RWPE2 (cell line): ENCODE measurements at regions not wholly inside any gene's neighbourhood (a gene's known extent, or its start where the extent isn't known, plus 50 kb on each side); places are given as distances from the start of the nearest gene placed in this dataset.

ENCODE experiments used
- ATAC-seq: fragments of 200-7000 bp; cut with Tn5 transposase; 3 replicates; pipeline ENCODE4 v1.9.1; 2021; ENCODE audit warnings: low read depth
- DNase-seq: peaks from one replicate; pipeline ENCODE4 v3.0.0-alpha.2; 2020; ENCODE audit warnings: low spot score
- H3K27ac ChIP-seq: fragments of 450-650 bp; 2 replicates; pipeline ENCODE4 v1.5.1; 2017; ENCODE audit warnings: mild to moderate bottlenecking; ENCODE audit not compliant: poor library complexity, severe bottlenecking
- H3K27me3 ChIP-seq: fragments of 250-450 bp; sonication (Bioruptor Pico); 2 replicates; pipeline ENCODE4 v1.5.1; 2021; ENCODE audit warnings: mild to moderate bottlenecking, moderate library complexity; ENCODE audit not compliant: insufficient read depth, poor library complexity, severe bottlenecking
- H3K36me3 ChIP-seq: fragments of 250-450 bp; sonication (Bioruptor Pico); 2 replicates; pipeline ENCODE4 v1.5.1; 2020; ENCODE audit warnings: low read depth, mild to moderate bottlenecking, moderate library complexity
- H3K4me1 ChIP-seq: fragments of 250-450 bp; sonication (Bioruptor Pico); 2 replicates; pipeline ENCODE4 v1.5.1; 2021; ENCODE audit warnings: mild to moderate bottlenecking, moderate library complexity; ENCODE audit not compliant: insufficient read depth, poor library complexity, severe bottlenecking
- H3K4me3 ChIP-seq: fragments of 250-450 bp; sonication (Bioruptor Pico); 2 replicates; pipeline ENCODE4 v1.5.1; 2021; ENCODE audit warnings: mild to moderate bottlenecking, moderate library complexity; ENCODE audit not compliant: severe bottlenecking
- H3K9me3 ChIP-seq: fragments of 250-450 bp; sonication (Bioruptor Pico); 2 replicates; pipeline ENCODE4 v1.5.1; 2021; ENCODE audit warnings: mild to moderate bottlenecking, moderate library complexity; ENCODE audit not compliant: severe bottlenecking
- TF ChIP-seq, protein P1 (sequence below): fragments of 450-650 bp; IDR thresholded peaks from one replicate; pipeline ENCODE4 v1.5.1; 2017; ENCODE audit warnings: mild to moderate bottlenecking, moderate library complexity; ENCODE audit not compliant: poor library complexity, severe bottlenecking

DNA sequence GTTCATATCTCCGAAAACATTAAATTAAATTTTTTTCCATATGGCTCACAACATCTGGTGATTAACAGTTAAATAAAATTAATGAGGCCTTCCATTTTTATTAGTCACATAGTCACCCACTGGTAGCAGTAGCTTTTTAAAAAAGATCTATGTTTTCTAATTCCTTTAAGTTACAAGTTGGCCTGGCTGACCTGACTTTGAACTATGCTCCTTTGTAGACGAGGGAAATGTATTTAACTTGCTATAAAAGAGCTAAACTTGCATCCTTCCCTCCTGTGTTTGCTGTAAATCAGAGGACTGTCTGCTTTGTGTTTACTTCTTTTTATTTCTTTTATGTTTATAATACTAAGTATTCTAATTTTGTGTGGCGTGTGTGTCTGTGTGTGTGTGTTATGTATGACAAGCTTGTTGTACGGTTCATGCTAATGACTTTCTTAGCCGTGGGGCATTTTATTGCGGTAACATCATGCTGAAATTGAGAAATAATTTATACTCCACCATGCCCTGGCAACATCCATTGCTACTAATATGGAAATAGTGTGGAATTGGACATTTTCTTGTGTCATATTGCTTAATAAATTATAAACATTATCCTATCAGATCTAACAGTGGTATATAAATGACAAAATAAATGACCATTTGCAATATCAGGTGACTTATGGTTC is 241.7 kb downstream of the SNCA start:
- H3K4me1 ChIP-seq = no peaks in the 10 kb centered on the region
- H3K27ac ChIP-seq = no peak overlapping the region
- no peaks in the 10 kb centered on the region for H3K9me3 ChIP-seq
- TF ChIP-seq, protein P1, sequence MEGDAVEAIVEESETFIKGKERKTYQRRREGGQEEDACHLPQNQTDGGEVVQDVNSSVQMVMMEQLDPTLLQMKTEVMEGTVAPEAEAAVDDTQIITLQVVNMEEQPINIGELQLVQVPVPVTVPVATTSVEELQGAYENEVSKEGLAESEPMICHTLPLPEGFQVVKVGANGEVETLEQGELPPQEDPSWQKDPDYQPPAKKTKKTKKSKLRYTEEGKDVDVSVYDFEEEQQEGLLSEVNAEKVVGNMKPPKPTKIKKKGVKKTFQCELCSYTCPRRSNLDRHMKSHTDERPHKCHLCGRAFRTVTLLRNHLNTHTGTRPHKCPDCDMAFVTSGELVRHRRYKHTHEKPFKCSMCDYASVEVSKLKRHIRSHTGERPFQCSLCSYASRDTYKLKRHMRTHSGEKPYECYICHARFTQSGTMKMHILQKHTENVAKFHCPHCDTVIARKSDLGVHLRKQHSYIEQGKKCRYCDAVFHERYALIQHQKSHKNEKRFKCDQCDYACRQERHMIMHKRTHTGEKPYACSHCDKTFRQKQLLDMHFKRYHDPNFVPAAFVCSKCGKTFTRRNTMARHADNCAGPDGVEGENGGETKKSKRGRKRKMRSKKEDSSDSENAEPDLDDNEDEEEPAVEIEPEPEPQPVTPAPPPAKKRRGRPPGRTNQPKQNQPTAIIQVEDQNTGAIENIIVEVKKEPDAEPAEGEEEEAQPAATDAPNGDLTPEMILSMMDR = no peak
- no peak overlapping the region for H3K4me3 ChIP-seq
- no peak for DNase-seq
- no peak for ATAC-seq
- no peaks in the 10 kb centered on the region for H3K27me3 ChIP-seq
- no peaks in the 10 kb centered on the region for H3K36me3 ChIP-seq

DNA sequence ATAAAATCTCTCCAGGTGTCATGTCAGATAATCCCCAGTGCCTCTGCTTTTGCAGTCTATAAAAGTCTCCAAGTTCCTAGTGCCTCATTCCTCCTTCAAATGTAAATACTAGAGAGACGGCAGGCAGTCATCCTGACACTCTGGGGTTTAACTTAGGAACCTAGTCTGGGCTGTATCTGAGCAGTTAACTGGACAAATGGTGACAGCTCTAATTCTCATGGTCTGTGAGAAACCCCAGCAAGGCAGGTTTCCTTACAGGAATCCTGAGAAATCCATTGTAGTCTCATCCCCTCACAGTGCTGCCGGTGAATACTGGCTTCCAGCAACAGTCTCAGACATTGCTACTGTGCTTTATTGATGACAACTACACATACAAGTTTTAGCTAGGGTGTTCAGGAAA is 246.8 kb downstream of the SNCA start:
- H3K4me1 ChIP-seq = no peaks in the 10 kb centered on the region
- no peaks in the 10 kb centered on the region for H3K36me3 ChIP-seq
- TF ChIP-seq, protein P1 = no peak
- DNase-seq = no peak
- no peak overlapping the region for H3K4me3 ChIP-seq
- ATAC-seq = no peak
- H3K9me3 ChIP-seq = no peaks in the 10 kb centered on the region
- H3K27ac ChIP-seq = no peak overlapping the region
- no peaks in the 10 kb centered on the region for H3K27me3 ChIP-seq

DNA sequence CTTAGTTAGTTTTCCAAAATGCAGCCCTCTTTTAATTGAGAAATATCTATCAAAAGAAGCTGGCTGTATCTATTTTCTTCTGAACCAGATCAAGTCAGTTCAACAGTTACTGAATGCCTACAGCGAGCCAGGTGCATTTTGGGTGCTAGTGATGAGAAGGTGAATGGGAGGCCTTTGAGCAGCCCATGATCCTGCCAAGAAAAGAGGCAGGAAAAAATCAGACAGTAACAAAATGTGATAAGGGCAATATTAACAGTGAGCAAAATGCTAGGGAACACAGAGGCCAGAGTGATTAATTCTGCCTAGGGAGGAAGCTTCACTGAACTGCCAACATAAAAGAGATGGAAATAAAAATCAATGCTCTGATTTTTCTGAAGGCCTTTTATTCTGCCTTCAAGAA is 248.5 kb downstream of the SNCA start:
- no peak for DNase-seq
- Histone ChIP-seq H3K36me3 (no peaks in the 10 kb centered on the region), H3K4me1 (no peaks in the 10 kb centered on the region), H3K27me3 (no peaks in the 10 kb centered on the region), H3K27ac (no peak overlapping the region), H3K4me3 (no peak overlapping the region), H3K9me3 (no peaks in the 10 kb centered on the region)
- TF ChIP-seq, protein P1 = no peak
- ATAC-seq = no peak

DNA sequence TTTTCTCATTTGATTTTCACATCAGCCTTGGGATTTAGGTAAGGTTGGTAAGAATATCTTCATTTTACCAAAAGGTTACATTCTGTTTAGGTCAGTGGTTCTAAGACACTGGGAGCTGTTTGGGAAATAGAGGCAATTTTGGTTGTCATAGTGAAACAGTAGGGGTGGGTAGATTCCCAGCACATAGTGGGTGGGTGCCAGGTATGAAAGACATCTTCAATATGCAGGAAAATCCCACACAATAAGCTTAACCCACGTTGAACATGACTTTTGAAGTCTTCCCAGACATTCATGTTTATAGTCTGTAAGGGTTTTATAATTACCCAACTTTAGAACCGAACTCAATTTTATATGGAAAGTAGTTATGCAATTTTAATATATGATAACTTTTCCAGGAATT is 249.6 kb downstream of the SNCA start:
- Histone ChIP-seq H3K9me3 (no peaks in the 10 kb centered on the region), H3K27me3 (no peaks in the 10 kb centered on the region), H3K4me3 (no peak overlapping the region), H3K36me3 (no peaks in the 10 kb centered on the region), H3K27ac (no peak overlapping the region), H3K4me1 (no peaks in the 10 kb centered on the region)
- DNase-seq = no peak
- TF ChIP-seq, protein P1 = no peak
- no peak for ATAC-seq

DNA sequence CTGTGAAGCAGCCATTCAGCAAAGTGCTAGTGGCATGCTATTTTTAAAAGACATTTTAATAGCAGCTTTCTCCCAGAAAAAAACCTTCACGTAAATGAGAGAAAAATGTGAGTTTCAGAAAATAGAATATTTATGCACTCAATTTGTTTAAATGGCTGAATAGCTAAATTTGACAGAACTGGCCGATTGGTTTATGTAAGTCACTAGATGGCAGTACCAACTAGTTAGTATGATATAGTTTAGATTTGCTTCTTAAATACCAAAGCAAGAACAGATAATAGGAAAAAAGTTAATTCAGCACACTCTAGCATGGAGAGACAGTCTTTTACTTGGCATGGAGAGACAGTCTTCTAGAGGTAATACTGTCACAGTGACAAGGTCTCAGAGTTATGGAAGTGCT is 250.1 kb downstream of the SNCA start:
- no peaks in the 10 kb centered on the region for H3K9me3 ChIP-seq
- H3K27ac ChIP-seq = no peak overlapping the region
- no peaks in the 10 kb centered on the region for H3K27me3 ChIP-seq
- ATAC-seq = no peak
- TF ChIP-seq, protein P1 = peak; percentile 65
- H3K4me3 ChIP-seq = no peak overlapping the region
- no peaks in the 10 kb centered on the region for H3K36me3 ChIP-seq
- H3K4me1 ChIP-seq = no peaks in the 10 kb centered on the region
- DNase-seq = no peak
